ENCODE measurements at regions not wholly inside any gene's neighbourhood (a gene's known extent, or its start where the extent isn't known, plus 50 kb on each side); places are given as distances from the start of the nearest gene placed in this dataset.

DNA sequence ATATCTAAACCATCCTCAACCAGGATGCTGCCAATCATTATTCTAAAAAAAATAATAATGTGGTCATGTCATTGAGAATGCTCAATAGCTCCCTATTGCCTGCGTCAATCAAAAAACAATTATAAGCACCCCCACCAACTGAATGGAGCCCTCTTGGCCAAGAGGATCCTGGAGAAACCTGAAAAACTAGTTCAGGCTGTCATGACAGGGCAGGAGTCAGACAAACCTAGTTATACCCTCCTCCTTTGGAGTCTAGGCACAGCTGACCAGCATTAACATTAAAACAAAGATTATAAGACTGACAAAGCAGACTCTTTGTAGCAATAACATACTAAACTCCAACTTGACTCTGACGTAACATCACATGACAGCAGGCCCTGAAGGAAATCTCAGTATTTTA, 119.2 kb upstream of the CCL2 start:
- TF ChIP-seq RARB (CRISPR knock-in tag; IDR thresholded peaks at IDR 0.05) (no peak), ZNF8 (CRISPR knock-in tag; IDR thresholded peaks at IDR 0.05) (no peak), SNAI2 (CRISPR knock-in tag; IDR thresholded peaks at IDR 0.05) (no peak), CSRNP3 (CRISPR knock-in tag; IDR thresholded peaks at IDR 0.05) (no peak), TOX (CRISPR knock-in tag; IDR thresholded peaks at IDR 0.05; ENCODE audit: borderline replicate concordance) (no peak), CREB5 (CRISPR knock-in tag; IDR thresholded peaks at IDR 0.05; ENCODE audit: low read depth) (no peak), ZFP30 (CRISPR knock-in tag; IDR thresholded peaks at IDR 0.05) (no peak)
- TF ChIP-seq, protein P1, sequence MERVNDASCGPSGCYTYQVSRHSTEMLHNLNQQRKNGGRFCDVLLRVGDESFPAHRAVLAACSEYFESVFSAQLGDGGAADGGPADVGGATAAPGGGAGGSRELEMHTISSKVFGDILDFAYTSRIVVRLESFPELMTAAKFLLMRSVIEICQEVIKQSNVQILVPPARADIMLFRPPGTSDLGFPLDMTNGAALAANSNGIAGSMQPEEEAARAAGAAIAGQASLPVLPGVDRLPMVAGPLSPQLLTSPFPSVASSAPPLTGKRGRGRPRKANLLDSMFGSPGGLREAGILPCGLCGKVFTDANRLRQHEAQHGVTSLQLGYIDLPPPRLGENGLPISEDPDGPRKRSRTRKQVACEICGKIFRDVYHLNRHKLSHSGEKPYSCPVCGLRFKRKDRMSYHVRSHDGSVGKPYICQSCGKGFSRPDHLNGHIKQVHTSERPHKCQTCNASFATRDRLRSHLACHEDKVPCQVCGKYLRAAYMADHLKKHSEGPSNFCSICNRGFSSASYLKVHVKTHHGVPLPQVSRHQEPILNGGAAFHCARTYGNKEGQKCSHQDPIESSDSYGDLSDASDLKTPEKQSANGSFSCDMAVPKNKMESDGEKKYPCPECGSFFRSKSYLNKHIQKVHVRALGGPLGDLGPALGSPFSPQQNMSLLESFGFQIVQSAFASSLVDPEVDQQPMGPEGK (CRISPR knock-in tag; IDR thresholded peaks at IDR 0.05; ENCODE audit: borderline replicate concordance) = no peak
